Large intestine (tissue), 3 donors: ENCODE measurements at regions not wholly inside any gene's neighbourhood (a gene's known extent, or its start where the extent isn't known, plus 50 kb on each side); places are given as distances from the start of the nearest gene placed in this dataset.

ENCODE experiments used
- DNase-seq, 2 donors: peaks; one replicate each; pipeline versions ENCODE4 v3.0.0 to v3.0.0-alpha.2; 2013
- H3K27ac ChIP-seq: one replicate; pipeline ENCODE4 v1.5.1; 2013; ENCODE audit warnings: low read length
- H3K27me3 ChIP-seq: 2 replicates; pipeline ENCODE4 v1.6.1; 2013; ENCODE audit warnings: low read length; ENCODE audit not compliant: control insufficient read depth, insufficient read depth
- H3K36me3 ChIP-seq: 2 replicates; pipeline ENCODE4 v1.6.1; 2013; ENCODE audit warnings: low read length; ENCODE audit not compliant: control insufficient read depth, insufficient read depth
- H3K4me1 ChIP-seq: one replicate; pipeline ENCODE4 v1.6.1; 2013; ENCODE audit warnings: low read length; ENCODE audit not compliant: control insufficient read depth, insufficient read depth
- H3K4me3 ChIP-seq: one replicate; pipeline ENCODE4 v1.5.1; 2013; ENCODE audit warnings: low read length
- H3K9me3 ChIP-seq: one replicate; pipeline ENCODE4 v1.6.1; 2013; ENCODE audit warnings: mild to moderate bottlenecking, low read depth, low read length, moderate library complexity; ENCODE audit not compliant: control insufficient read depth
- WGBS: methylation state at CpG from one replicate; pipeline ENCODE4 v1.1.5; 2013; ENCODE audit warnings: low lambda C conversion rate; ENCODE audit not compliant: insufficient coverage; 5-methylcytosine and 5-hydroxymethylcytosine counted together

DNA sequence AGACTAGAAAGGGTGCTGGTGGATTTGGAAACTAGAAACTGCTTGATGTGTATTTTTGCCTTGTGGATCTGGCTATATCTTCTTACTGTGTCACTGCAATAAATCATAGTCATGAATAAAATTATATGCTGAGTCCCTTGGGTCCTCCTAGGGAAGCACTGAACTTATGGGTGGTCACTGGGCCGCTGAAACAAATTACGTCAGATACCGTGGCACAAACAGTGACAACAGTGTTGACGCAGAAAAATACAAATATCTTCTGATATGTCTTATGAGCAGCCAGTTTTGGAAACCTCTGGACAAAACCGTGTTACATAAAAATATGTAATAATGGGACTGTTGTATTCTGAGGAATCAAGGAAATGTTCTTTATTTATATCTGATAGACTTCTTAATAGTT is 260.1 kb upstream of the SORCS1 start:
- H3K27me3 ChIP-seq = no peaks in the 10 kb centered on the region
- no peaks in the 10 kb centered on the region for H3K36me3 ChIP-seq
- no peak overlapping the region for H3K4me3 ChIP-seq
- no peaks in the 10 kb centered on the region for H3K9me3 ChIP-seq
- 96% methylated on average over 3 of the region's 5 CpGs for WGBS
- DNase-seq = no peak
- H3K27ac ChIP-seq = no peak overlapping the region
- no peaks in the 10 kb centered on the region for H3K4me1 ChIP-seq

- Histone ChIP-seq H3K36me3 (no peaks in the 10 kb centered on the region), H3K27me3 (no peaks in the 10 kb centered on the region), H3K9me3 (no peaks in the 10 kb centered on the region), H3K27ac (no peak overlapping the region), H3K4me1 (no peaks in the 10 kb centered on the region), H3K4me3 (no peak overlapping the region)
- no peak for DNase-seq
- no CpG with 5 or more reads among the region's 3 CpGs for WGBS
These were observed 259.4 kb upstream of the SORCS1 start for GRCh38 chr10:107423903-107424302.

DNA sequence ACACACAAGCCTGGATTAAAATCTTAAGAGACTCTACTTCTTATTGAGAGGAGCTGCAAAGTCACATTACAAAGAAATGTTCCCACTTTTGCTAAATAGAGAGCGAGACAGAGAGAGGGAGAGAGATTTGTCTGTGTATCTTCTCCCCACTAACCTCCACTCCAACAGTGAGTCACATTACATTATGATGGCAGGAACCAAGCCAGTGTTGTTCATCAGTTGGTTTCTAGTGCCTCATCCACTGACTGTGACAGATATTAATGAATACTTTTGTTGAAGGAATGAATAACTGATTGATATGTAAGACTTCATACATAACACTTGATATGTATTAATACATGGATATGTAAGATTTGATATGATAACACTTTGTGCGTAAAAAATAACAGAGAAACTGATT is 258.2 kb upstream of the SORCS1 start:
- Histone ChIP-seq H3K4me3 (no peak overlapping the region), H3K27me3 (no peaks in the 10 kb centered on the region), H3K27ac (no peak overlapping the region), H3K4me1 (no peaks in the 10 kb centered on the region), H3K9me3 (no peaks in the 10 kb centered on the region), H3K36me3 (no peaks in the 10 kb centered on the region)
- WGBS = no CpG with 5 or more reads among the region's 2 CpGs
- DNase-seq = no peak

- WGBS = no CpG with 5 or more reads among the region's 3 CpGs
- H3K9me3 ChIP-seq = no peaks in the 10 kb centered on the region
- DNase-seq = no peak
- no peak overlapping the region for H3K27ac ChIP-seq
- no peaks in the 10 kb centered on the region for H3K4me1 ChIP-seq
- H3K4me3 ChIP-seq = no peak overlapping the region
- H3K27me3 ChIP-seq = no peaks in the 10 kb centered on the region
- H3K36me3 ChIP-seq = no peaks in the 10 kb centered on the region
These were observed 255.7 kb upstream of the SORCS1 start for GRCh38 chr10:107420196-107420595.

DNA sequence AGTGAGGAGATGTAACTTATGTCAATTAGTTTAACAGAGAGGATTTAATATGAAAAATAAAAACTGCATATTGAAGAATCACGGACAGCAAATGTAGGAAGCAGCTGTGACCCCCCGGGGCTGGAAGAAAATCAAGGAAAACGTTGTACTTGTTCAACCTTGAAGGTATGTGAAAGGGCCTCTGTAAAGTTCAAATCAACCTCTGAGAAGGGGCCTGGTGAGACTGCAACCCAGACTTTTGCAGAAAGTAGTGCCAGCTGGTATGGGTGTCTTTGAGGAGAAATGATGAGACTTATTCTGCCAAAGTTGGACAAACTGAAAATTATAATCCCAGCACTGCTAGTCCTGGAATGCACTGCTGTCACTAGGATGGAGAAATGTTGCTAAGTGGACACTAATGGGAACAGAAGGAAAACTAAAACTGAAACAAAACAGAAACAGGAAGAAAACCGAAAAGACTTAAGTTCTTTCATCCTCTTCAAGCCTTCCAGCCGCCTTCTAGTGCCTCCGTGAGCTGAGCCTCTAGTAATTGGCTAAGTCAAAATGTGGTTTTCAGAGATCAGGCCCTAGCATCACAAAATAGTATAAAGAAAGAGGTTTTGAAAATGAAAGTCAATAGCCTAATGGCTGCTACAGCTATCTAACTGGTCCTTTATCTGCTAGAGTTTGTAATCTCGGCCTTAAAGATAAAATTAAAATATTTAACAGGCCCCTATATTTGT is 253.7 kb upstream of the SORCS1 start:
- DNase-seq = no peak
- 80% methylated on average over 1 of the region's 7 CpGs for WGBS
- Histone ChIP-seq H3K27me3 (no peaks in the 10 kb centered on the region), H3K27ac (no peak overlapping the region), H3K4me1 (no peaks in the 10 kb centered on the region), H3K4me3 (no peak overlapping the region), H3K9me3 (no peaks in the 10 kb centered on the region), H3K36me3 (no peaks in the 10 kb centered on the region)

DNA sequence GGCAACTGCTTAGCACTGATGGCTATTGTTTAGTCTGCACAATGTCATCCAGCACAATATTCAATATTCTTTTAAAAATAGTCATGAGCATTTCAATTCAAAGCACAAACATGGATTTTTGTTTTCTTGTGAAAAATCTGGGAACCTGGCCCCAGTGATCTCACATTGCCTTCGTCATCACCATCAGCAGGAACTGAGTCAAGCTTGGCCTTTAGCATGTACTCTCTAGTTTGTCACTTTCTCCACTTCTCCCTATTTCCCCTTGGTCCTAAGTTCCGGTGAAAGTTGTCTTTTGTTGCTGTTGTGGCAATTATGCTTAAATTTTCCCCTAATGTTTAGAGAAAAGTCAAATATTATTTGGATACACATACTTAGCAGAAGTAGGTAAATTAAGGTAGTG is 252.9 kb upstream of the SORCS1 start:
- Histone ChIP-seq H3K27ac (no peak overlapping the region), H3K4me3 (no peak overlapping the region), H3K36me3 (no peaks in the 10 kb centered on the region), H3K9me3 (no peaks in the 10 kb centered on the region), H3K4me1 (no peaks in the 10 kb centered on the region), H3K27me3 (no peaks in the 10 kb centered on the region)
- WGBS = 100% methylated on average over 1 of the region's 2 CpGs
- DNase-seq = no peak

- WGBS = no CpG with 5 or more reads among the region's 2 CpGs
- DNase-seq = no peak
- H3K4me3 ChIP-seq = no peak overlapping the region
- H3K36me3 ChIP-seq = no peaks in the 10 kb centered on the region
- no peaks in the 10 kb centered on the region for H3K9me3 ChIP-seq
- H3K4me1 ChIP-seq = no peaks in the 10 kb centered on the region
- no peak overlapping the region for H3K27ac ChIP-seq
- H3K27me3 ChIP-seq = no peaks in the 10 kb centered on the region
These were observed 250.9 kb upstream of the SORCS1 start for GRCh38 chr10:107415446-107415845.

GRCh38 chr10:107413971-107414370 is 249.5 kb upstream of the SORCS1 start:
- Histone ChIP-seq H3K27me3 (no peaks in the 10 kb centered on the region), H3K9me3 (no peaks in the 10 kb centered on the region), H3K36me3 (no peaks in the 10 kb centered on the region), H3K4me3 (no peak overlapping the region), H3K27ac (no peak overlapping the region), H3K4me1 (no peaks in the 10 kb centered on the region)
- no CpG with 5 or more reads among the region's 1 CpG for WGBS
- DNase-seq = no peak

DNA sequence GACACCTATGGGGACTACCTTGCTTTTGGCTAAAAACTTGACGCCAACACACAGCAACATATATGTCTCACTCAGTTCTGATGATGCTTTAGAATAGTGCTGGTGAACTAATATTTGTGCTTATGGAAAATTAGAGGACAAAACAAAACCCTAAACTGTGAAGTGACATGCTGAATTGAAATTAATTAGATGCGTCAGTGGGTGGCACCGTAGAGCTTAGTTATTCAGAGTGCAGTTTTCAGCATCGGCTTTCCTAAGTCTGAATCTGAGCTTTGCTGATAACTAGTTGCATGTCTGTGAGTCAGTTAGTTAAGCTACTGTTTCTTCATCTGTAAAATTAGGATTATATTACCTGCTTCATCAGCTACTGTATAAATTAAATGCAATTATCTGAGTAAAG is 245.0 kb upstream of the SORCS1 start:
- DNase-seq = no peak
- H3K27me3 ChIP-seq = no peaks in the 10 kb centered on the region
- no peaks in the 10 kb centered on the region for H3K9me3 ChIP-seq
- H3K4me1 ChIP-seq = no peaks in the 10 kb centered on the region
- no peak overlapping the region for H3K4me3 ChIP-seq
- 80% methylated on average over 1 of the region's 4 CpGs for WGBS
- H3K36me3 ChIP-seq = no peaks in the 10 kb centered on the region
- no peak overlapping the region for H3K27ac ChIP-seq

- no peaks in the 10 kb centered on the region for H3K4me1 ChIP-seq
- H3K4me3 ChIP-seq = no peak overlapping the region
- no peaks in the 10 kb centered on the region for H3K27me3 ChIP-seq
- H3K27ac ChIP-seq = no peak overlapping the region
- no peak for DNase-seq
- H3K36me3 ChIP-seq = no peaks in the 10 kb centered on the region
- H3K9me3 ChIP-seq = no peaks in the 10 kb centered on the region
These were observed 233.6 kb upstream of the SORCS1 start for GRCh38 chr10:107398115-107398514.

GRCh38 chr10:107391901-107392300 is 227.4 kb upstream of the SORCS1 start:
- Histone ChIP-seq H3K4me3 (no peak overlapping the region), H3K36me3 (no peaks in the 10 kb centered on the region), H3K27ac (no peak overlapping the region), H3K27me3 (no peaks in the 10 kb centered on the region), H3K9me3 (no peaks in the 10 kb centered on the region), H3K4me1 (no peaks in the 10 kb centered on the region)
- 100% methylated on average over 1 of the region's 4 CpGs for WGBS
- no peak for DNase-seq
